ENCODE measurements at regions not wholly inside any gene's neighbourhood (a gene's known extent, or its start where the extent isn't known, plus 50 kb on each side); places are given as distances from the start of the nearest gene placed in this dataset.

DNA sequence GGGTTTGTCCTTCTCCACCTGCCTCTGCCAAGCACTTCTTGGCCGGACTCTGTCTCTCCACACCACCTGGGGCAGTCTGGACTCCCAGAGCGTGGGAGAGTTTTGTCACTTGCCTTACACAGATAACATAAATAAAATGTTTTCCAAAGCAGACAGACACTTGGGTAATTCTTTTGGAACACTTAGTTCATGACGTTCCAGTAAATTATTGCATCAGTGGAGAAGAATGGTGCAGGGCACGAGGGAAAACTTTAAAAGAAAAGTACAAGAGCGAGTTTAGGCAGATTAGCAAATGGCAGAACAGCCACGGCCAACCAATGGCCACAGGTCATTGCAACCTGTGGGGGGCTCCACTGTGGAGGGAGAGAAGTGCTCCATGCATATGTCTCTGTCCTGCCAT is 170.6 kb upstream of the GRB10 start:
- TF ChIP-seq, protein P1, sequence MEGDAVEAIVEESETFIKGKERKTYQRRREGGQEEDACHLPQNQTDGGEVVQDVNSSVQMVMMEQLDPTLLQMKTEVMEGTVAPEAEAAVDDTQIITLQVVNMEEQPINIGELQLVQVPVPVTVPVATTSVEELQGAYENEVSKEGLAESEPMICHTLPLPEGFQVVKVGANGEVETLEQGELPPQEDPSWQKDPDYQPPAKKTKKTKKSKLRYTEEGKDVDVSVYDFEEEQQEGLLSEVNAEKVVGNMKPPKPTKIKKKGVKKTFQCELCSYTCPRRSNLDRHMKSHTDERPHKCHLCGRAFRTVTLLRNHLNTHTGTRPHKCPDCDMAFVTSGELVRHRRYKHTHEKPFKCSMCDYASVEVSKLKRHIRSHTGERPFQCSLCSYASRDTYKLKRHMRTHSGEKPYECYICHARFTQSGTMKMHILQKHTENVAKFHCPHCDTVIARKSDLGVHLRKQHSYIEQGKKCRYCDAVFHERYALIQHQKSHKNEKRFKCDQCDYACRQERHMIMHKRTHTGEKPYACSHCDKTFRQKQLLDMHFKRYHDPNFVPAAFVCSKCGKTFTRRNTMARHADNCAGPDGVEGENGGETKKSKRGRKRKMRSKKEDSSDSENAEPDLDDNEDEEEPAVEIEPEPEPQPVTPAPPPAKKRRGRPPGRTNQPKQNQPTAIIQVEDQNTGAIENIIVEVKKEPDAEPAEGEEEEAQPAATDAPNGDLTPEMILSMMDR (IDR thresholded peaks at IDR 0.05): no peak
- no peak for TF ChIP-seq POLR2A (IDR thresholded peaks at IDR 0.05)
- no peak for TF ChIP-seq POLR2AphosphoS5 (IDR thresholded peaks at IDR 0.05)
- no peak for TF ChIP-seq EP300 (IDR thresholded peaks at IDR 0.05)
